Parathyroid adenoma (tissue), 2 donors: ENCODE measurements at regions not wholly inside any gene's neighbourhood (a gene's known extent, or its start where the extent isn't known, plus 50 kb on each side); places are given as distances from the start of the nearest gene placed in this dataset.

Source experiments
- H2AFZ ChIP-seq: fragments of 300-600 bp; sonication (generic); one replicate; pipeline ENCODE4 v1.7.0; 2017; ENCODE audit warnings: antibody characterized with exemption, mild to moderate bottlenecking
- H3K27ac ChIP-seq: fragments of 300-600 bp; sonication (generic); one replicate; pipeline ENCODE4 v1.7.0; 2017
- H3K27me3 ChIP-seq: fragments of 300-600 bp; sonication (generic); one replicate; pipeline ENCODE4 v1.7.0; 2017; ENCODE audit warnings: low read length; ENCODE audit not compliant: control insufficient read depth, insufficient read depth
- H3K36me3 ChIP-seq: fragments of 300-600 bp; sonication (generic); one replicate; pipeline ENCODE4 v1.7.0; 2017; ENCODE audit warnings: low read length; ENCODE audit not compliant: control insufficient read depth, insufficient read depth
- H3K4me1 ChIP-seq: fragments of 300-600 bp; sonication (generic); one replicate; pipeline ENCODE4 v1.7.0; 2017; ENCODE audit warnings: control low read depth
- H3K4me2 ChIP-seq: fragments of 300-600 bp; sonication (generic); one replicate; pipeline ENCODE4 v1.7.0; 2017; ENCODE audit warnings: low read length
- H3K4me3 ChIP-seq: fragments of 300-600 bp; sonication (generic); one replicate; pipeline ENCODE4 v1.7.0; 2017; ENCODE audit warnings: low read depth, low read length
- H3K79me2 ChIP-seq: fragments of 300-600 bp; sonication (generic); one replicate; pipeline ENCODE4 v1.7.0; 2017; ENCODE audit warnings: control low read depth
- H3K9ac ChIP-seq: fragments of 300-600 bp; sonication (generic); one replicate; pipeline ENCODE4 v1.7.0; 2017; ENCODE audit warnings: mild to moderate bottlenecking
- H3K9me3 ChIP-seq: fragments of 300-600 bp; sonication (generic); one replicate; pipeline ENCODE4 v1.7.0; 2017; ENCODE audit warnings: low read length; ENCODE audit not compliant: control insufficient read depth
- TF ChIP-seq, protein P1 (sequence below): fragments of 300-600 bp; sonication (generic); IDR thresholded peaks from one replicate; pipeline ENCODE4 v1.7.0; 2017; ENCODE audit warnings: antibody characterized with exemption, mild to moderate bottlenecking
- donor health status: primary hyperparathyroidism.

DNA sequence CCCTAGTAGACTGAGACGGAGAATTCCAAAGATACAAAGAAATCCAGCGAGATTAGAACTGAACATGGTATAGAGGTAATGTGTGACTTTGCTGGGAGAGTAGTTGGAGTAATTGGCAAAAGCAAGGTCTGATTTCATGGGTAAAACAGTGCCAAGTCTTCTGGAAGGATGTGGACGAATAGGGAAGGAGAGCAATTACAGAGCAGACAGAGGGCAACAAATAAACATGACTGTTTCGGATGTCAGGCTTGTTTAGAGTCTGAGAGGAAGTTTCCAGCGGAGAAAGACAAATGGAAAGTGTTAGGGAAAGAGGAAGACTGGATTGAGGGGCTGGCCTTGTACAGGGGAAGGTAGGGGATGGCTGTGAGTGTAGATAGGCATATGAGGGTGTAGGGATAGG lies 190.4 kb upstream of the ADRA1D start:
- TF ChIP-seq, protein P1, sequence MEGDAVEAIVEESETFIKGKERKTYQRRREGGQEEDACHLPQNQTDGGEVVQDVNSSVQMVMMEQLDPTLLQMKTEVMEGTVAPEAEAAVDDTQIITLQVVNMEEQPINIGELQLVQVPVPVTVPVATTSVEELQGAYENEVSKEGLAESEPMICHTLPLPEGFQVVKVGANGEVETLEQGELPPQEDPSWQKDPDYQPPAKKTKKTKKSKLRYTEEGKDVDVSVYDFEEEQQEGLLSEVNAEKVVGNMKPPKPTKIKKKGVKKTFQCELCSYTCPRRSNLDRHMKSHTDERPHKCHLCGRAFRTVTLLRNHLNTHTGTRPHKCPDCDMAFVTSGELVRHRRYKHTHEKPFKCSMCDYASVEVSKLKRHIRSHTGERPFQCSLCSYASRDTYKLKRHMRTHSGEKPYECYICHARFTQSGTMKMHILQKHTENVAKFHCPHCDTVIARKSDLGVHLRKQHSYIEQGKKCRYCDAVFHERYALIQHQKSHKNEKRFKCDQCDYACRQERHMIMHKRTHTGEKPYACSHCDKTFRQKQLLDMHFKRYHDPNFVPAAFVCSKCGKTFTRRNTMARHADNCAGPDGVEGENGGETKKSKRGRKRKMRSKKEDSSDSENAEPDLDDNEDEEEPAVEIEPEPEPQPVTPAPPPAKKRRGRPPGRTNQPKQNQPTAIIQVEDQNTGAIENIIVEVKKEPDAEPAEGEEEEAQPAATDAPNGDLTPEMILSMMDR, result no peak
- Histone ChIP-seq H3K79me2 (no peaks in the 10 kb centered on the region), H3K4me3 (no peak overlapping the region), H3K27me3 (no peaks in the 10 kb centered on the region), H2AFZ (no peak overlapping the region), H3K36me3 (no peaks in the 10 kb centered on the region), H3K27ac (no peak overlapping the region), H3K9me3 (no peaks in the 10 kb centered on the region), H3K4me1 (no peaks in the 10 kb centered on the region), H3K4me2 (no peak overlapping the region), H3K9ac (no peak overlapping the region)

DNA sequence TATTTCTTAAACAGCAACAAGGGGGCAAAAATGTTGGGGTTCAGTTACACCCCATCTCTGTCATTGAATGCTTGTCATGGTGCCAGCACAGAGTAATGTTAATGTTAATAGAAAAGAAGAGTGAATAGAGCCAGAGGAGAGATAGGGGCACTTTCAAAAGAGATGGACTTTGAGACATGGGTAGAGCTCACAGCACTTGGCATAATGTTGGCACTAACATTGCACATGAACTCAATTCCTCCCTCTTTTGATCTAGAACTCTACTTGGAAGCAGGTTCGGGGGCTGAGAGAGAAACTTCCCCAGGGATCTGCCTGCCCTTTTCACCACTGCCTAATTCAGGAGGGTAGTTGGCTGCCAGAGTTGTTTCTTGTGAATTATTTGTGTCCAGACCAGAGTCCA lies 188.0 kb upstream of the ADRA1D start:
- Histone ChIP-seq H3K4me3 (no peak overlapping the region), H3K9ac (no peak overlapping the region), H3K27me3 (no peaks in the 10 kb centered on the region), H3K27ac (no peak overlapping the region), H3K36me3 (no peaks in the 10 kb centered on the region), H3K9me3 (no peaks in the 10 kb centered on the region), H3K4me1 (no peaks in the 10 kb centered on the region), H3K79me2 (no peaks in the 10 kb centered on the region), H2AFZ (no peak overlapping the region), H3K4me2 (no peak overlapping the region)
- TF ChIP-seq, protein P1, result no peak

DNA sequence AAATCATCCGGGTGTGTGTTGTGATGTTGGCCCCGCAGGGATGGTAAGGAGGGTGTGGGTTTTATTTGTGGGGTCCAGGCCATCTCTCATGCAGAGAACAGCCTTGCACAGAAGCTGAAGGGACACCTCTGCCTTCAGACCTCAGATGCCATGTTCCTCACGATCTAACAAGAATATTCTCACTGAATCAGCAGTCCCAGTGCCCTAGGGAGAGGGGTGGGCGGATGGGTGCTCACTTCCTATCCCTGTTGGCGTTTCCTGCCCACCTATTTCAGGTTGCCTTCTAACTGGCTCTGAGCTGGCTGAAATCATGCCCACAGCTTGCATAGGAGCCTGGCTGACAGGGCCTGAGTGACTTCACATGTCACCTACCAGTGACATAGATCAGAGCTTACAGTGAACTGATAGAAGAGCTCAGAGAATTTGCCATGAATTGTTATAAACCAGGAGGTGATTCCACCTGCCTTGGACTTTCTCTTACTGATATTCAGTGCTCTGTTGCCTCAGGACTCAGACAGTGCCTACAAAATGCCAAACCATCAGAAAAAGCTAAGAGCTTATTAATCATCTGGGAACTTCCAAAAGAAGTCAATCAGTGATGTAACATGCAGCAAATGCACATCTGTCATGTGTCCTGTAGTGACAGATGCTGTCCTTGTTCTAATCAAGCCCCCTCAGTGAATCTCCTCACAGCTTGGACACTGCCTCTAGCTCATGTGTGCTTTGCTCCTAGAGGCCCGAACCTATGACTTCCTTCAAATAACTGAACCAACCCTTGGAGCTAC lies 186.8 kb upstream of the ADRA1D start:
- TF ChIP-seq, protein P1, result no peak
- H3K36me3 ChIP-seq, result no peaks in the 10 kb centered on the region
- no peak overlapping the region for H2AFZ ChIP-seq
- no peaks in the 10 kb centered on the region for H3K27me3 ChIP-seq
- H3K4me1 ChIP-seq, result no peaks in the 10 kb centered on the region
- H3K79me2 ChIP-seq, result no peaks in the 10 kb centered on the region
- no peak overlapping the region for H3K27ac ChIP-seq
- H3K9me3 ChIP-seq, result no peaks in the 10 kb centered on the region
- no peak overlapping the region for H3K4me3 ChIP-seq
- H3K4me2 ChIP-seq, result no peak overlapping the region
- no peak overlapping the region for H3K9ac ChIP-seq

DNA sequence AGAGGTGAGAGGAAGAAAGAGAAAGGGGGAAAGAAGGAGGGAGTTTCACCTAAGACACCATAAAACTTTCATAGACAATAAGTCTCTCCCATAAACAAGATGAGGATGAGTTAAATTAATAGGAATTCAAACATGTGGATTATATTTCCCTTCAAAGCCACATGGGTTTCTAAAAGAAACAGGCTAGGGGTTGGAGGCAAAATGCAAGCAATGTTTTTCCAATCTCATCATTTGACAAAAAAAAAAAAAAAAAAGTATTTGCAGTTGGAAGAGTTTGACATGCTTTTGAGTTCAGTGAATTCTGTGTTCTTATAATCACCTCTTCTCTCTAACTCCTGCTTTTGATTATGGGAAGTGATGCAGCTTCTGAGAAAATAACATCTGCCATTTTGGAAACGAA lies 186.1 kb upstream of the ADRA1D start:
- H2AFZ ChIP-seq, result no peak overlapping the region
- no peak overlapping the region for H3K27ac ChIP-seq
- H3K4me3 ChIP-seq, result no peak overlapping the region
- H3K9me3 ChIP-seq, result no peaks in the 10 kb centered on the region
- H3K36me3 ChIP-seq, result no peaks in the 10 kb centered on the region
- TF ChIP-seq, protein P1, result no peak
- no peak overlapping the region for H3K9ac ChIP-seq
- no peaks in the 10 kb centered on the region for H3K4me1 ChIP-seq
- no peak overlapping the region for H3K4me2 ChIP-seq
- no peaks in the 10 kb centered on the region for H3K27me3 ChIP-seq
- H3K79me2 ChIP-seq, result no peaks in the 10 kb centered on the region

DNA sequence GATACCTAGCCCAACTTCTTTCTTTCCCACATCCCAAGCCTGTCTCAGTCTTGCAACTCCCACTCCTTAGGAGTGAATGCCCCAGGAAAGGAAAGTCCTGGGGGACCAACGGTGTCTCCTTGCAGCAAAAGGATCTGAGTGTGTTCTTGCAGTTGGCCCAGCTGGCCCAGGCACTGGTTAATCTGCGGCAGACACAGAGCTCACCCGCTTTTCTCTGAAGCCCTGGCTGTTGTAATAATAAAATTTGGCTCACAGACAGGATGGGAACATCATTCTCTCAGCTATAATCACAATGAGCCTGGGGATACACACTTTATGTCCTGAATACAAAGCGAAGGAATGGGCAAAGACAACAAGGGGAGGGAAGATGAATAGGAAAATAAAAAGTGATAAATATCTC lies 185.6 kb upstream of the ADRA1D start:
- Histone ChIP-seq H3K4me1 (no peaks in the 10 kb centered on the region), H3K27ac (no peak overlapping the region), H3K36me3 (no peaks in the 10 kb centered on the region), H3K4me3 (no peak overlapping the region), H3K9me3 (no peaks in the 10 kb centered on the region), H3K9ac (no peak overlapping the region), H3K79me2 (no peaks in the 10 kb centered on the region), H2AFZ (no peak overlapping the region), H3K4me2 (no peak overlapping the region), H3K27me3 (no peaks in the 10 kb centered on the region)
- TF ChIP-seq, protein P1, result no peak
